GM12878 (cell line): ENCODE measurements at regions not wholly inside any gene's neighbourhood (a gene's known extent, or its start where the extent isn't known, plus 50 kb on each side); places are given as distances from the start of the nearest gene placed in this dataset.

ENCODE experiments used
- ATAC-seq: fragments of 200-7000 bp; cut with Tn5 transposase; 3 replicates; pipeline ENCODE4 v1.9.1; 2020; ENCODE audit warnings: mild to moderate bottlenecking, moderate library complexity
- BruUV-seq: library from RNA; stranded (reverse); fragments of 400-500 nt; replicated peaks from 2 replicates; lab custom pipeline; 2021; lab: Mats Ljungman, UMichigan
- CTCF ChIA-PET: fragments of 300-600 bp; sonication (Branson Sonifier 250); formaldehyde crosslinking; extraction: SDS; loops from one replicate; lab custom pipeline; 2021; ENCODE audit warnings: inconsistent platforms; lab: Yijun Ruan, JAX
- POLR2A ChIA-PET: fragments of 350-600 bp; formaldehyde crosslinking; extraction: SDS; loops from one replicate; lab custom pipeline; 2021; ENCODE audit warnings: inconsistent platforms; lab: Charles Lee
- RAD21 ChIA-PET: fragments of 300-600 bp; sonication (Branson Sonifier 250); formaldehyde crosslinking; loops from one replicate; lab custom pipeline; 2023; ENCODE audit warnings: antibody characterized with exemption; ENCODE audit not compliant: unreplicated experiment; lab: Charles Lee
- SMC1A ChIA-PET: fragments of 300-600 bp; sonication (Branson Sonifier 250); formaldehyde crosslinking; loops from one replicate; lab custom pipeline; 2023; ENCODE audit not compliant: unreplicated experiment, uncharacterized antibody; lab: Charles Lee
- DNase-seq: peaks from one replicate; pipeline ENCODE4 v3.0.0-alpha.2; 2011; ENCODE audit warnings: low read depth, low spot score
- FAIRE-seq: peaks from 3 replicates; lab custom pipeline; 2011; peaks lifted over from hg19 to GRCh38; lab: Jason Lieb, UNC
- H2AFZ ChIP-seq: 2 replicates; pipeline ENCODE4 v1.6.0; 2011; ENCODE audit warnings: low read depth, low read length, control low read depth; ENCODE audit not compliant: control insufficient read depth
- H3K27ac ChIP-seq: 2 replicates; pipeline ENCODE4 v1.5.1; 2011; ENCODE audit warnings: control low read depth; ENCODE audit not compliant: control insufficient read depth, insufficient read depth
- H3K27me3 ChIP-seq, 2 experiments: replicated peaks in 1 of 2; 2 replicates each; pipeline versions ENCODE4 v1.6.0 to v1.6.1; 2011; ENCODE audit warnings: low read length in 1 of 2; ENCODE audit not compliant: control insufficient read depth in 2 of 2, insufficient read depth in 2 of 2
- H3K36me3 ChIP-seq, 2 experiments: 2 replicates each; pipeline ENCODE4 v1.5.1; 2011; ENCODE audit warnings: low read length in 1 of 2; ENCODE audit not compliant: control insufficient read depth in 2 of 2, insufficient read depth in 2 of 2
- H3K4me1 ChIP-seq: 2 replicates; pipeline ENCODE4 v1.6.1; 2011; ENCODE audit warnings: mild to moderate bottlenecking, low read length, moderate library complexity, mixed read lengths; ENCODE audit not compliant: control insufficient read depth, insufficient read depth
- H3K4me2 ChIP-seq: 2 replicates; pipeline ENCODE4 v1.6.0; 2011; ENCODE audit warnings: control low read depth; ENCODE audit not compliant: control insufficient read depth, insufficient read depth
- H3K4me3 ChIP-seq: fragments of 200-600 bp; sonication (generic); 2 replicates; pipeline ENCODE4 v1.5.1; 2016
- H3K79me2 ChIP-seq: 2 replicates; pipeline ENCODE4 v1.6.0; 2011; ENCODE audit warnings: low read length; ENCODE audit not compliant: control insufficient read depth, insufficient read depth
- H3K9ac ChIP-seq: 2 replicates; pipeline ENCODE4 v1.8.0; 2011; ENCODE audit warnings: low read length, control low read depth, mixed read lengths; ENCODE audit not compliant: control insufficient read depth, insufficient read depth
- H3K9me3 ChIP-seq: replicated peaks from 3 replicates; pipeline ENCODE4 v1.5.1; 2011; ENCODE audit warnings: mild to moderate bottlenecking, low read length; ENCODE audit not compliant: control insufficient read depth, insufficient read depth
- H4K20me1 ChIP-seq: 2 replicates; pipeline ENCODE4 v1.6.0; 2011; ENCODE audit not compliant: control insufficient read depth, insufficient read depth
- ATF7 ChIP-seq: fragments of 450-650 bp; IDR thresholded peaks from 2 replicates; pipeline ENCODE4 v1.6.1; 2016; ENCODE audit warnings: low read depth, mild to moderate bottlenecking
- BACH1 ChIP-seq: fragments of 450-650 bp; IDR thresholded peaks from 2 replicates; pipeline ENCODE4 v1.6.1; 2017; ENCODE audit warnings: mild to moderate bottlenecking, borderline replicate concordance
- CEBPB ChIP-seq, 2 experiments: fragments of 150-350 bp in 1 of 2; IDR thresholded peaks; 2 replicates each; pipeline ENCODE4 v1.6.1; 2012 to 2014; ENCODE audit warnings: low read depth in 2 of 2, low read length in 2 of 2, borderline replicate concordance in 1 of 2, inconsistent platforms in 1 of 2
- CREB1 ChIP-seq: IDR thresholded peaks from 2 replicates; pipeline ENCODE4 v1.6.1; 2012; ENCODE audit warnings: low read depth, mild to moderate bottlenecking, inconsistent platforms
- GABPA ChIP-seq: IDR thresholded peaks from 2 replicates; pipeline ENCODE4 v1.6.1; 2014; ENCODE audit warnings: antibody characterized with exemption, low read depth, mild to moderate bottlenecking, inconsistent platforms
- IKZF2 ChIP-seq, 2 experiments: fragments of 450-650 bp; IDR thresholded peaks; 2 replicates each; pipeline ENCODE4 v1.6.1; 2017; ENCODE audit warnings: mild to moderate bottlenecking in 2 of 2, moderate library complexity in 2 of 2
- KAT2A ChIP-seq: conservative IDR thresholded peaks from 2 replicates; pipeline ENCODE4 v1.6.1; 2011; ENCODE audit warnings: low read depth, low read length; ENCODE audit not compliant: control insufficient read depth
- MEF2B ChIP-seq: fragments of 450-650 bp; IDR thresholded peaks from 2 replicates; pipeline ENCODE4 v1.6.1; 2018; ENCODE audit warnings: mild to moderate bottlenecking, moderate library complexity; ENCODE audit not compliant: partially characterized antibody, poor library complexity, severe bottlenecking
- MYB ChIP-seq: fragments of 150-350 bp; IDR thresholded peaks from 2 replicates; pipeline ENCODE4 v1.6.1; 2014; ENCODE audit warnings: mild to moderate bottlenecking, low read depth, low read length, borderline replicate concordance
- NBN ChIP-seq: fragments of 450-650 bp; IDR thresholded peaks from 2 replicates; pipeline ENCODE4 v1.6.1; 2016
- SP1 ChIP-seq: IDR thresholded peaks from one replicate; pipeline ENCODE4 v1.6.1; 2011; ENCODE audit warnings: low read depth, low read length
- SUPT20H ChIP-seq: IDR thresholded peaks from 2 replicates; pipeline ENCODE4 v1.6.1; 2011; ENCODE audit warnings: low read depth, mild to moderate bottlenecking, low read length, moderate library complexity, borderline replicate concordance; ENCODE audit not compliant: control insufficient read depth
- TARDBP ChIP-seq: IDR thresholded peaks from 2 replicates; pipeline ENCODE4 v1.6.1; 2016; ENCODE audit warnings: borderline replicate concordance
- ZNF622 ChIP-seq: fragments of 450-650 bp; IDR thresholded peaks from 2 replicates; pipeline ENCODE4 v1.6.1; 2017; ENCODE audit warnings: mild to moderate bottlenecking, inconsistent platforms
- WGBS: methylation state at CpG from one replicate; pipeline ENCODE4 v1.1.6; 2016; ENCODE audit warnings: low lambda C conversion rate; ENCODE audit not compliant: insufficient replicate concordance, insufficient coverage; ENCODE audit errors: missing lambda C conversion rate; 5-methylcytosine and 5-hydroxymethylcytosine counted together
- in situ Hi-C: fragments of 300-500 bp; cut with MboI; formaldehyde crosslinking; loops from 9 replicates; pipeline ENCODE4 v1.14.3; 2018; ENCODE audit warnings: mixed read lengths
- intact Hi-C: fragments of 100-400 bp; cut with micrococcal nuclease; formaldehyde crosslinking; loops from one replicate; pipeline ENCODE4 v1.14.2; 2022; ENCODE audit not compliant: unreplicated experiment
- TF ChIP-seq, protein P1 (sequence below): IDR thresholded peaks from 2 replicates; pipeline ENCODE4 v1.6.1; 2011; ENCODE audit warnings: low read depth, mild to moderate bottlenecking, low read length, moderate library complexity, borderline replicate concordance; ENCODE audit errors: extremely low read depth
- TF ChIP-seq, protein P2 (sequence below): fragments of 450-650 bp; IDR thresholded peaks from 2 replicates; pipeline ENCODE4 v1.6.1; 2017; ENCODE audit warnings: mild to moderate bottlenecking, low read depth, inconsistent platforms; ENCODE audit not compliant: poor library complexity, severe bottlenecking

DNA sequence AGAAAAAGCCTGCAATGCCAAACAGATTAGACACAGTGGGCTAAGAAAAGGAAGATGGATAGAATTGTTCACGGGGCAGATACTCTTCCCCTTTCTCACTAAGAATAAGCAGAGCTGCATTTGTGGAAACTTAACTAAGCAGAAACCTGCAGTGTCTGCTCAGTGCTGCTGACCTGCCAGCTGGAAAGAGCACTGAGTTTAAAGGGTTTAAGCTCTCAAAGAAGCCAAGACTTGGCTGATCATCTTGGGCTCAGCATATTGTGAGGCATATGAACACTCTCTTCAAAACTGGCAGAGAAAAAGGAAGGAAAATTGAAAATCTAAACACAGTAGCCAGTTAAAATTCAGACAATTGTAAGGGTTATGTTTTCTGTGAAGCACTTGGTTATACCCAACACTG lies 711.1 kb upstream of the EPHA7 start:
- ChIA-PET CTCF (interaction anchor here (1.3 kb wide), 1 partner anchor 10 kb away, joined by 3 read pairs; no protein-coding TSS in a partner anchor), POLR2A (no interaction called here), RAD21 (no interaction called here), SMC1A (no interaction called here)
- FAIRE-seq (no peak), ATAC-seq (no peak), DNase-seq (no peak)
- no peak overlapping the region for H3K27ac ChIP-seq
- in situ Hi-C loops (no loop called here), intact Hi-C loops (no loop called here)
- 0% methylated on average over 1 of the region's 1 CpG for WGBS
- H4K20me1 ChIP-seq: no peaks in the 10 kb centered on the region
- H3K9ac ChIP-seq: no peak overlapping the region
- H3K4me2 ChIP-seq: no peak overlapping the region
- no peaks in the 10 kb centered on the region for H3K79me2 ChIP-seq
- H3K4me3 ChIP-seq: no peak overlapping the region
- H2AFZ ChIP-seq: no peak overlapping the region
- H3K4me1 ChIP-seq: no peaks in the 10 kb centered on the region
- no peaks in the 10 kb centered on the region for H3K9me3 ChIP-seq
- no peaks in the 10 kb centered on the region for H3K27me3 ChIP-seq
- BruUV-seq: no TSS peak
- TF ChIP-seq MYB: no peak
- TF ChIP-seq IKZF2 (IDR thresholded peaks at IDR 0.05): no peak
- TF ChIP-seq CREB1: no peak
- TF ChIP-seq KAT2A: no peak
- no peak for TF ChIP-seq SUPT20H
- no peak for TF ChIP-seq SP1
- TF ChIP-seq, all 136 proteins: peak for 0
- no peaks in the 10 kb centered on the region for H3K36me3 ChIP-seq

DNA sequence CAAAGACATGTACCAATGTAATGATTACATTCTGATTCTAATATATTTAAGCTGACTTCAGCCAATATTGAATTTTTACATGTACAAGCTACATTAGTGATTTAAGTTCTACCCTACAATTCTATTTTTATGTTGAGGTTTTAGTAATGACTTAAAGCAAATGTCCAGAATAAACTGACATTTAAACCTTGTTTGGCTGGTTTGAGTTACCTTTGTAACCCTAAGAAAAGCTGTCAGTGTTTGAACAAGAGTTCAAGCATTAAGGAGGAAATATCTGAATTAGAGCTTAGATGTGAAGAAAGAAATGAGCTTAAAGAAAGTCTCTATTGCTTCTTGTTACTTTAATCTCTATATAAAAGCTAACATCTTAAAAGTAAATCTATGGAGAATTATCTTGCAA lies 710.6 kb upstream of the EPHA7 start:
- FAIRE-seq: no peak
- ChIA-PET RAD21 (no interaction called here), SMC1A (no interaction called here), CTCF (interaction anchor here (1.3 kb wide), 1 partner anchor 9 kb away, joined by 3 read pairs; no protein-coding TSS in a partner anchor), POLR2A (no interaction called here)
- H3K27ac ChIP-seq: no peak overlapping the region
- no peak overlapping the region for H2AFZ ChIP-seq
- H3K36me3 ChIP-seq: no peaks in the 10 kb centered on the region
- H3K9me3 ChIP-seq: no peaks in the 10 kb centered on the region
- no TSS peak for BruUV-seq
- H3K4me3 ChIP-seq: no peak overlapping the region
- ATAC-seq: no peak
- in situ Hi-C loops (no loop called here), intact Hi-C loops (no loop called here)
- H4K20me1 ChIP-seq: no peaks in the 10 kb centered on the region
- no peak overlapping the region for H3K4me2 ChIP-seq
- H3K4me1 ChIP-seq: no peaks in the 10 kb centered on the region
- no peak for DNase-seq
- H3K27me3 ChIP-seq: no peaks in the 10 kb centered on the region
- no peak overlapping the region for H3K9ac ChIP-seq
- H3K79me2 ChIP-seq: no peaks in the 10 kb centered on the region
- TF ChIP-seq CEBPB (IDR thresholded peaks at IDR 0.05; ENCODE audit: borderline replicate concordance in 1 of 2, low read depth in 2 of 2, low read length in 2 of 2): no peak
- no peak for TF ChIP-seq ATF7
- no peak for TF ChIP-seq NBN
- TF ChIP-seq TARDBP: no peak
- TF ChIP-seq MEF2B: no peak
- no peak for TF ChIP-seq IKZF2 (IDR thresholded peaks at IDR 0.05)
- TF ChIP-seq, protein P1, sequence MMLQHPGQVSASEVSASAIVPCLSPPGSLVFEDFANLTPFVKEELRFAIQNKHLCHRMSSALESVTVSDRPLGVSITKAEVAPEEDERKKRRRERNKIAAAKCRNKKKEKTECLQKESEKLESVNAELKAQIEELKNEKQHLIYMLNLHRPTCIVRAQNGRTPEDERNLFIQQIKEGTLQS: no peak
- no peak for TF ChIP-seq BACH1
- TF ChIP-seq ZNF622: no peak
- no peak for TF ChIP-seq GABPA
- TF ChIP-seq, protein P2, sequence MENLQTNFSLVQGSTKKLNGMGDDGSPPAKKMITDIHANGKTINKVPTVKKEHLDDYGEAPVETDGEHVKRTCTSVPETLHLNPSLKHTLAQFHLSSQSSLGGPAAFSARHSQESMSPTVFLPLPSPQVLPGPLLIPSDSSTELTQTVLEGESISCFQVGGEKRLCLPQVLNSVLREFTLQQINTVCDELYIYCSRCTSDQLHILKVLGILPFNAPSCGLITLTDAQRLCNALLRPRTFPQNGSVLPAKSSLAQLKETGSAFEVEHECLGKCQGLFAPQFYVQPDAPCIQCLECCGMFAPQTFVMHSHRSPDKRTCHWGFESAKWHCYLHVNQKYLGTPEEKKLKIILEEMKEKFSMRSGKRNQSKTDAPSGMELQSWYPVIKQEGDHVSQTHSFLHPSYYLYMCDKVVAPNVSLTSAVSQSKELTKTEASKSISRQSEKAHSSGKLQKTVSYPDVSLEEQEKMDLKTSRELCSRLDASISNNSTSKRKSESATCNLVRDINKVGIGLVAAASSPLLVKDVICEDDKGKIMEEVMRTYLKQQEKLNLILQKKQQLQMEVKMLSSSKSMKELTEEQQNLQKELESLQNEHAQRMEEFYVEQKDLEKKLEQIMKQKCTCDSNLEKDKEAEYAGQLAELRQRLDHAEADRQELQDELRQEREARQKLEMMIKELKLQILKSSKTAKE: no peak
